ENCODE measurements at regions not wholly inside any gene's neighbourhood (a gene's known extent, or its start where the extent isn't known, plus 50 kb on each side); places are given as distances from the start of the nearest gene placed in this dataset.
"Not testable (repeated sequence)": the region's sequence is repeated elsewhere in the genome, so short reads cannot be mapped to it uniquely, and the experiment has no call there.

GRCh38 chr11:70885281-70886231, 366.8 kb downstream of the SHANK2 start:
- no peak for DNase-seq

- no peak for DNase-seq
These were observed 366.1 kb downstream of the SHANK2 start for GRCh38 chr11:70886256-70886655.

- DNase-seq = no peak
These were observed 365.5 kb downstream of the SHANK2 start for GRCh38 chr11:70886676-70887541.

GRCh38 chr11:70887542-70887827, 364.9 kb downstream of the SHANK2 start:
- DNase-seq = no peak

- DNase-seq = no peak
These were observed 364.3 kb downstream of the SHANK2 start for GRCh38 chr11:70888061-70888460.

- no peak for DNase-seq
These were observed 363.0 kb downstream of the SHANK2 start for GRCh38 chr11:70889411-70889810.

GRCh38 chr11:70891844-70892380, 360.5 kb downstream of the SHANK2 start:
- no peak for DNase-seq

GRCh38 chr11:70892889-70893288, 359.5 kb downstream of the SHANK2 start:
- DNase-seq = no peak

GRCh38 chr11:70894566-70895365, 357.6 kb downstream of the SHANK2 start:
- no peak for DNase-seq

GRCh38 chr11:70895366-70895670, 357.1 kb downstream of the SHANK2 start:
- no peak for DNase-seq

- no peak for DNase-seq
These were observed 354.9 kb downstream of the SHANK2 start for GRCh38 chr11:70897429-70897828.

GRCh38 chr11:70899616-70900015, 352.8 kb downstream of the SHANK2 start:
- DNase-seq = no peak

- DNase-seq = no peak
These were observed 351.8 kb downstream of the SHANK2 start for GRCh38 chr11:70900540-70900939.

- DNase-seq = peak; percentile 59
These were observed 350.3 kb downstream of the SHANK2 start for GRCh38 chr11:70901951-70902521.

- not testable (repeated sequence) for DNase-seq
These were observed 349.1 kb downstream of the SHANK2 start for GRCh38 chr11:70903229-70903628.

- DNase-seq = no peak
These were observed 346.3 kb downstream of the SHANK2 start for GRCh38 chr11:70906101-70906500.

- DNase-seq = no peak
These were observed 344.2 kb downstream of the SHANK2 start for GRCh38 chr11:70908223-70908622.

GRCh38 chr11:70910835-70911234, 341.5 kb downstream of the SHANK2 start:
- no peak for DNase-seq

GRCh38 chr11:70912226-70912840, 340.0 kb downstream of the SHANK2 start:
- DNase-seq = no peak

GRCh38 chr11:70913715-70914231, 338.6 kb downstream of the SHANK2 start:
- no peak for DNase-seq

GRCh38 chr11:70914496-70914895, 337.9 kb downstream of the SHANK2 start:
- DNase-seq = no peak

Data from inflammatory macrophage treated with lipopolysaccharide for 4 hours (primary cell).